Germinal center (tissue), 1 donor: ENCODE measurements at regions not wholly inside any gene's neighbourhood (a gene's known extent, or its start where the extent isn't known, plus 50 kb on each side); places are given as distances from the start of the nearest gene placed in this dataset.
"Not testable (repeated sequence)": the region's sequence is repeated elsewhere in the genome, so short reads cannot be mapped to it uniquely, and the experiment has no call there.

Experiments
- DNase-seq: peaks from one replicate; pipeline ENCODE4 v3.0.0; 2012; ENCODE audit warnings: mixed read lengths, low spot score

- no peak for DNase-seq
Measured at GRCh38 chr21:14903172-14903865, 161.5 kb downstream of the NRIP1 start.

DNA sequence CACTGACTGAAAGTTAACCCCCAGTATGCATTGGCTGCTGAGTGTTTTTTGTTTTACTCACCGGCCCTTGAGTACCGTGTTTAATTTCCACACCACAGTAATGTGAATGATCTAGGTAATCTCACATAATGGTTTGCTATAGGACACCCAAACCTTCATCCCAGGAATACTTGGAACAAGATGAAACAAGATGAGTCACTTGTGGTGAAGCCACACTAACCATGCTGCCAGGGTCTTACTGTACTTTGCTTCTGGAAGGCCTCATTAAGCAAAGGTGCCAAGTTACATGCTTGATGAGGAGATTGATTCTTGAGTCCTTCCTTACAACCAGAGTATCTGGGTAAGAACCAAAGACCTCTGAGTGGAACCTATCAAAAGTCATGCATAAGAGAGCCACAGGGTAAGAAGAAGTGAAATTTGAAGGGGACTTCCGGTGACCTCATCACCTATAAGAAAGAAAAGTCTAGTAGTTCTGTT lies 163.3 kb downstream of the NRIP1 start:
- peak; percentile 16 for DNase-seq

- no peak for DNase-seq
Measured at GRCh38 chr21:14900611-14901010, 164.2 kb downstream of the NRIP1 start.

DNA sequence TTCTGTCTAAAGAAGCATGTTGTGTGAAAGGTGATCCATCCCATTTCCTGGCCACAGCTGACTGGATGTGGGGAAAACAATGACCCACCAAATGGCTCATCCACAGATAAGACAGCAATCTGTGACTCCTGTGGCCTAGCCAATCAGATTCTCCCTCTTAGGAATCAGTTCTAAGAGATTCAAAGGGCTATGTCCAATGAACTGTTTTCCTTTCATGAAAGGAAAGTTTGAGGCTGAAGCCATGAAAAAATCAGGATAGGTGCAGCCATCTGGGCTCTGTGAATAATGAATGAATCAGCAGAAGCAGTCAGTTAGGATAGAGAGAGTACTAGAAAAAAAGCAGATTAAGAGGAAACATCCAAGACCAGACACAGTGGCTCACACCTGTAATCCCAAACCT lies 164.7 kb downstream of the NRIP1 start:
- no peak for DNase-seq

DNA sequence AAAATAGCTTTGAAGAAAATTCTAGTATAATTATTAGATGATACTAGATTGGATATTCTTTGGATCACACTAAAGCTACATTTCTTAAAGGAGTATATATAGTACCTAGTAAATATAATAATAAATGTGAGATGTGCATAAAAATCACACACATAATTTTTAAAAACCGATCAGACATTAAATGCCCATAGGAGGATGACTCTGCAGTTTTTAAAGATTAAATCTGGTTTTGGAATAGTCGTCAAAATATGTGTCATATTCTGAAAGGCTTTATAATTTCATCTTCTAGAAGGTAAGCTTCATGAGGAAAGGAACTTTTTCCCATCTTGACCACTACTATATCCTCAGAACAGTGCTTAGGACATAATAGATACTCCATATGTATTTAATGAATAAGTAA lies 169.0 kb downstream of the NRIP1 start:
- no peak for DNase-seq

GRCh38 chr21:14890141-14890540 lies 174.7 kb downstream of the NRIP1 start:
- DNase-seq, result no peak

DNA sequence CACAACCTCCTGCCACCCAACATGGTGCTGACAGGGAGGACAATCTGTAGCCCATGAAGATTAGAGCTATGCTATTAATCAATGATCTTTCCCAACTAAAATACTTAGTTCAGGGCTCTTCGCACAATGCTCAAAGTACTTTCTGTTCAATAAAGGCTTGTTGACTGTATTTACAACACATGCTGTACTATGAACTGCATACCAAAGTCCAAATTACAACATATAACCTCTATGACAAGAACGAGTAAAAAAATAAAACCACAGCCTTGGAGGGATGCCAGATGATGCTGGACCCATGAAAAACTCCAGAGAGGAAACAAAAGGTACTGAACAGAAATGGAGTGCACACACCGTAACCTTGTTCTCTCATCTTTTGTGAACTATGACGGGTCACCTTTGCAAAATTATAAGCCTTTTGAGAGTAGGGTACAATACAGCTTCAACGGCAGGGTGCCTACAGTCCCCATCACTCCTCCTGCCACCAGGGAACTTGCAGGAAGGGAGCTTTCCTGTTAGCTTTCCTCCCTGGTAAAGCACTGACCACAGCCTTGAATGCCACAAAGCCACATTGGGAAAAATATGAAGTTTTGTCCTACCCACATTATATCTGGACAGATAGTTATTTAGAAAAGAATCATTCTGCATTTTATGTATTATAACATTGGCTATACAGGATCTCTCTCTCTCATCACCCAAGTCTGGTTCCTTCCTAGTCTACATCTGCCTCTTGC lies 175.6 kb downstream of the NRIP1 start:
- no peak for DNase-seq

DNA sequence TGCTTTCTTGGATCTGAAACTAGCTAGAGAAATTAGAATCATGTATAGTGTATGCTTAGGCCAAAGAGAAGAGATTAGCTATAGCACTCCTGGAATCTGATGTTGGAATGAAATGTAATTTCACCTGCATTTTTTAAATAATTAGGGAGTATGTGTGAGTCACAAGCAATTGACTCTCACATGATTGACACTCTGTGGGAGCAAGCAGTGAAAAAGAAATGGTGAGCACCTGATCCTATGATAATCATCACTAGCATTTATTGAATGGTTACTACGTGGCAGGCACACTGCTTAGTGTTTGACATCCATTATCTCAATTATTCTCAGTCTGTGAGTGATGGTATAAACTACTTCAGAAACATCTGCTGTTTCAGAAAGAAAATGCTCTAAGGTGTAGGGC lies 176.6 kb downstream of the NRIP1 start:
- no peak for DNase-seq

DNA sequence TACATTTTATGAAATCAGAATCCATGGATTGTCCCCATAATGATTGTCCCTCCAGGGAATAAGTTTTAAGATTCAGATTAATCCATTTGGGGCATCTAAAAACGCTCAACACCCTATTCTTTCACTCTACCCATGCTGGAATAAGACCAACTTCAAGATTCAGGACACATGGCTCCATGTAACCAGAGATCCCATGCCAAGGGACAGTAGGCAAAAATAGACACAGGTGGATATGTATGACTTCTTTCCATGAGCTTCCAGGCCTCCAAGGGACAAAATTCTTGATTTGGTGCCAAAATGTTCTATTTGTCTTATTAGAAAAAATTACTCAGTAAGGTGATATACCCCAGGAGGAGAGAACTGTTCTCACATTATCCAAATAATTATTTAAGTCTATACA lies 178.8 kb downstream of the NRIP1 start:
- DNase-seq, result no peak

GRCh38 chr21:14883351-14883750 lies 181.4 kb downstream of the NRIP1 start:
- no peak for DNase-seq

GRCh38 chr21:14882545-14882944 lies 182.3 kb downstream of the NRIP1 start:
- DNase-seq, result not testable (repeated sequence)

- DNase-seq, result no peak
Measured at GRCh38 chr21:14881863-14882499, 182.8 kb downstream of the NRIP1 start.

- DNase-seq, result no peak
Measured at GRCh38 chr21:14880922-14881321, 183.9 kb downstream of the NRIP1 start.

- DNase-seq, result no peak
Measured at GRCh38 chr21:14879458-14879857, 185.3 kb downstream of the NRIP1 start.

- no peak for DNase-seq
Measured at GRCh38 chr21:14878971-14879370, 185.8 kb downstream of the NRIP1 start.

DNA sequence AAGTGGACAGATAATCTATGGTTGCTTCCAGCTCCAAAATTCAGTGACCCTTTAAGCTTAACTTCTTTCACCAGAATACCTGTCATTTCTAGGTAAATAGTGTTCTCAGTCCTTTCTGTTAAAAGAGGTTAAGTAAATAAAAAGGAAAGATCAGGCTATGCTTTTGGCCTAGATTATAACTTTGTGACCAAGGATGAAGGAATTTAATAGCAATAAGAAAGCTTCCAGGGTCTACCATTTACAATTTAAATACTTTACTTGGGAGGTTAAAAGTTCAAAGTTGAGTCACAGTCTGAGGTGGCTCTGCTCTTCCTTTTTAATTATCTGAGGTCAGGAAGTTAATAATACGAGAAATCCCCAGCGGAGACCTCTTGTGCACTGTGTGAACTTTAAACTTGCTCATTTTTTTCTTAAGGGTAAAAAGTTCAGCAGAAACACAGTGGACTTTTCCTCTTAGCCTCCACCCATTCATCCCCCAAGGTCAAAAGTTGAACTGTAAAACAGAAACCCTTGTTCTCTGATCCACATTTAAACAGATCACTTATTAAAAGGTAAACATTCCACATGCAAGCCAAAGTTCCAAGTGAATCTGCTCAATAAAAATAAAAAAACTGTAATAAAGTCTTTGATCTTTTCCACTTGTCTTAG lies 187.1 kb downstream of the NRIP1 start:
- DNase-seq, result no peak

GRCh38 chr21:14876524-14876840 lies 188.3 kb downstream of the NRIP1 start:
- DNase-seq, result no peak

GRCh38 chr21:14875704-14876523 lies 188.9 kb downstream of the NRIP1 start:
- DNase-seq, result peak; percentile 29

GRCh38 chr21:14875186-14875585 lies 189.6 kb downstream of the NRIP1 start:
- no peak for DNase-seq

DNA sequence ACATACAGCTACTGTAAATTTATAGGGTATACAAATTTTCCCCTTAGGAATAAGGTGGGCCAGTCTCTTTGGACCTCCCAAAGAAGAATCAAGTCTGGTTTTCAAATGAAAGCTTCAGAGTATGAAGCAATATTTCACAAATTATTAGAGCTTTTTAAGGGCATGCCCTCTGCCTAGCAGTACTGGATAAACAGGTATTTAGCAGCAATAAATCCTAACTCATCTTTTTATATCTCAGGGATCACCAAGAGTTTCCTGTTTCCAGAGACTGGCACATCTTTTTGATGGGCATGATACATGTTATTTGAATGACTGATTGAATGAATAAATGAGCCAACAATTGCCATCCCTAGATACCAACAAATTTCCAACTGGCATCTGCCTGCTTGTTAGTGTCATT lies 190.4 kb downstream of the NRIP1 start:
- DNase-seq, result no peak

GRCh38 chr21:14871861-14872260 lies 192.9 kb downstream of the NRIP1 start:
- DNase-seq, result no peak

DNA sequence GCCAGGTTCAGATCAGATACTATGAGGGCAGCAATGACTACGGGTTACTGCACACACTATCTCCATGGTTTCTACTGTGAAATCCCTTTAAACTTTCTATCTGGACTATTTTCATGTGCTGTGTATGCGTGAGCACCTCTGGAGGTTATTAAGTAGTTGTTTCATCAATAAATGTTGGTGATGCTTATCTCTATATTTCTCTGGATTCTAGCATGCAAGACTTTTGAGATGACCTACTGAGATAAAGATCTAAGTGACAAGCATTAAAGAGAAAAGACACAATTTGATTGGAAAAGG lies 194.0 kb downstream of the NRIP1 start:
- no peak for DNase-seq
